Adrenal gland (tissue), 9 donors: ENCODE measurements at regions not wholly inside any gene's neighbourhood (a gene's known extent, or its start where the extent isn't known, plus 50 kb on each side); places are given as distances from the start of the nearest gene placed in this dataset.

Source experiments
- DNase-seq, 7 donors: peaks; one replicate each; pipeline ENCODE4 v3.0.0-alpha.2; 2019 to 2020
- H3K27ac ChIP-seq, 5 donors: fragments of 200-600 bp; sonication (generic) in 4 of 5; 1 replicate in 3 of 5; 2 replicates in 2 of 5; pipeline versions ENCODE4 v1.5.1 to v1.8.0; 2016 to 2020; ENCODE audit warnings: mild to moderate bottlenecking in 1 of 5
- H3K27me3 ChIP-seq: fragments of 200-600 bp; 2 replicates; pipeline ENCODE4 v1.8.0; 2021
- H3K36me3 ChIP-seq, 2 donors: fragments of 200-600 bp; replicated peaks in 1 of 2; 1 replicate in 1 of 2; 2 replicates in 1 of 2; pipeline versions ENCODE4 v1.5.1 to v1.8.0; 2018 to 2022
- H3K4me1 ChIP-seq, 2 donors: fragments of 200-600 bp; replicated peaks in 1 of 2; 1 replicate in 1 of 2; 2 replicates in 1 of 2; pipeline versions ENCODE4 v1.5.1 to v1.8.0; 2018 to 2021
- H3K4me3 ChIP-seq, 4 donors: fragments of 200-600 bp; sonication (generic) in 3 of 4; one replicate each; pipeline ENCODE4 v1.5.1; 2016 to 2018
- H3K9me3 ChIP-seq, 3 donors: fragments of 200-600 bp; sonication (generic) in 1 of 3; replicated peaks in 1 of 3; 1 replicate in 2 of 3; 2 replicates in 1 of 3; pipeline versions ENCODE4 v1.5.1 to v1.8.0; 2016 to 2021
- CTCF ChIP-seq, 6 experiments: fragments of 450-650 bp in 4 of 6; fragments of 200-600 bp in 2 of 6; sonication (generic) in 1 of 6; IDR thresholded peaks; 1 replicate in 5 of 6; 2 replicates in 1 of 6; pipeline versions ENCODE4 v1.5.1 to v1.8.0; 2016 to 2021; ENCODE audit warnings: antibody characterized with exemption in 6 of 6, mild to moderate bottlenecking in 2 of 6, moderate library complexity in 1 of 6
- POLR2A ChIP-seq, 2 donors: fragments of 450-650 bp; IDR thresholded peaks; one replicate each; pipeline ENCODE4 v1.6.1; 2017; ENCODE audit warnings: antibody characterized with exemption in 2 of 2, mild to moderate bottlenecking in 2 of 2, moderate library complexity in 1 of 2
- WGBS, 4 donors: extraction: QIAGEN DNeasy Blood & Tissue Kit in 2 of 4; methylation state at CpG; one replicate each; pipeline versions ENCODE4 v1.1.5 to v1.1.7; 2013 to 2017; 5-methylcytosine and 5-hydroxymethylcytosine counted together
- intact Hi-C, 2 donors: fragments of 100-400 bp; cut with DNase I; formaldehyde crosslinking; loops; one replicate each; pipeline versions ENCODE4 v1.14.1 to v1.15.0; 2022 to 2023
- donor health status: healthy with polysubstance abuse.
- donor health status: Bipolar disorder and iron deficiency.
- donor health status: DM: yes; HTN: yes; CAD: no.
- donor health status: DM: no; HTN: no; CAD: no.
- donor health status: DM: no; HTN: no; CAD: no.

- TF ChIP-seq CTCF (IDR thresholded peaks at IDR 0.05) (no peak), POLR2A (IDR thresholded peaks at IDR 0.05) (no peak)
- WGBS, 4 donors = 50 to 63% (median 56%) methylated on average over 18 to 22 of the region's 22 CpGs
- peak; percentile 19 to 53 (median 22) for DNase-seq
- Histone ChIP-seq H3K27ac (peak overlapping the region in 1 of 5 donors; percentile 26), H3K36me3 (no peaks in the 10 kb centered on the region), H3K4me3 (no peak overlapping the region), H3K27me3 (no peaks in the 10 kb centered on the region), H3K4me1 (no peaks in the 10 kb centered on the region), H3K9me3 (no peaks in the 10 kb centered on the region)
- intact Hi-C loops = no loop called here
These were observed 426.4 kb downstream of the TCERG1L start for GRCh38 chr10:130885021-130885655.

- Histone ChIP-seq H3K9me3 (no peaks in the 10 kb centered on the region), H3K36me3 (no peaks in the 10 kb centered on the region), H3K27ac (no peak overlapping the region), H3K27me3 (no peaks in the 10 kb centered on the region), H3K4me3 (no peak overlapping the region), H3K4me1 (no peaks in the 10 kb centered on the region)
- TF ChIP-seq CTCF (IDR thresholded peaks at IDR 0.05) = no peak
- no peak for TF ChIP-seq POLR2A (IDR thresholded peaks at IDR 0.05)
- WGBS, 4 donors = 59 to 66% (median 64%) methylated on average over 6 to 7 of the region's 7 CpGs
- intact Hi-C loops = no loop called here
- DNase-seq = no peak
These were observed 424.4 kb downstream of the TCERG1L start for GRCh38 chr10:130887170-130887569.

GRCh38 chr10:130888493-130888892 is 423.0 kb downstream of the TCERG1L start:
- intact Hi-C loops = no loop called here
- Histone ChIP-seq H3K9me3 (no peaks in the 10 kb centered on the region), H3K27ac (no peak overlapping the region), H3K27me3 (no peaks in the 10 kb centered on the region), H3K4me3 (no peak overlapping the region), H3K36me3 (no peaks in the 10 kb centered on the region), H3K4me1 (no peaks in the 10 kb centered on the region)
- TF ChIP-seq CTCF (IDR thresholded peaks at IDR 0.05) (no peak), POLR2A (IDR thresholded peaks at IDR 0.05) (no peak)
- WGBS, 4 donors = 87 to 90% (median 87%) methylated on average over 2 of the region's 2 CpGs
- no peak for DNase-seq

- no peak for DNase-seq
- no peaks in the 10 kb centered on the region for H3K27me3 ChIP-seq
- H3K9me3 ChIP-seq = no peaks in the 10 kb centered on the region
- no peaks in the 10 kb centered on the region for H3K4me1 ChIP-seq
- 74 to 95% (median 80%) methylated on average over 8 of the region's 8 CpGs for WGBS, 4 donors
- no peak overlapping the region for H3K4me3 ChIP-seq
- H3K36me3 ChIP-seq = no peaks in the 10 kb centered on the region
- no peak overlapping the region for H3K27ac ChIP-seq
- TF ChIP-seq CTCF (IDR thresholded peaks at IDR 0.05) = no peak
- no peak for TF ChIP-seq POLR2A (IDR thresholded peaks at IDR 0.05)
- intact Hi-C loops = no loop called here
These were observed 422.3 kb downstream of the TCERG1L start for GRCh38 chr10:130889240-130889639.
